H1 (cell line): ENCODE measurements at regions not wholly inside any gene's neighbourhood (a gene's known extent, or its start where the extent isn't known, plus 50 kb on each side); places are given as distances from the start of the nearest gene placed in this dataset.

ENCODE experiments used
- CTCF ChIA-PET: fragments of 300-600 bp; sonication (Branson Sonifier 250); formaldehyde crosslinking; loops from one replicate; lab custom pipeline; 2021; ENCODE audit not compliant: partially characterized antibody; lab: Charles Lee
- POLR2A ChIA-PET: fragments of 300-600 bp; sonication (Branson Sonifier 250); formaldehyde crosslinking; loops from one replicate; lab custom pipeline; 2021; ENCODE audit warnings: inconsistent platforms; ENCODE audit not compliant: partially characterized antibody; lab: Charles Lee
- DNase-seq, 2 experiments: peaks; one replicate each; pipeline versions ENCODE4 v3.0.0 to v3.0.0-alpha.2; 2010 to 2022; ENCODE audit warnings: low spot score in 2 of 2, low read depth in 1 of 2, mixed read lengths in 1 of 2
- FAIRE-seq: peaks from 2 replicates; lab custom pipeline; 2011; peaks lifted over from hg19 to GRCh38; lab: Jason Lieb, UNC
- H2AFZ ChIP-seq: 2 replicates; pipeline ENCODE4 v1.8.1; 2012; ENCODE audit warnings: low read length, inconsistent platforms
- H2AK5ac ChIP-seq: 2 replicates; pipeline ENCODE4 v1.6.1; 2013; ENCODE audit warnings: low read depth, low read length
- H2BK120ac ChIP-seq: replicated peaks from 2 replicates; pipeline ENCODE3; 2013; ENCODE audit warnings: low read depth, low read length, inconsistent platforms
- H2BK12ac ChIP-seq: 2 replicates; pipeline ENCODE4 v1.6.1; 2013; ENCODE audit warnings: low read depth, low read length
- H2BK15ac ChIP-seq: 2 replicates; pipeline ENCODE4 v1.6.1; 2013; ENCODE audit warnings: low read length
- H2BK20ac ChIP-seq: 2 replicates; pipeline ENCODE4 v1.6.1; 2013; ENCODE audit warnings: low read length
- H2BK5ac ChIP-seq: 2 replicates; pipeline ENCODE4 v1.6.1; 2013; ENCODE audit warnings: low read depth, low read length
- H3K14ac ChIP-seq: 2 replicates; pipeline ENCODE4 v1.6.1; 2013; ENCODE audit warnings: inconsistent platforms; ENCODE audit not compliant: insufficient read length
- H3K18ac ChIP-seq: 2 replicates; pipeline ENCODE4 v1.6.1; 2013; ENCODE audit warnings: low read length; ENCODE audit errors: extremely low read depth
- H3K23ac ChIP-seq: 2 replicates; pipeline ENCODE4 v1.6.1; 2013; ENCODE audit warnings: inconsistent platforms; ENCODE audit not compliant: insufficient read length
- H3K23me2 ChIP-seq: 2 replicates; pipeline ENCODE4 v1.6.1; 2013; ENCODE audit warnings: low read depth, low read length
- H3K27ac ChIP-seq: 2 replicates; pipeline ENCODE4 v1.6.1; 2011; ENCODE audit warnings: low read depth, low read length, inconsistent platforms
- H3K27me3 ChIP-seq, 4 experiments: replicated peaks in 1 of 4; 1 replicate in 1 of 4; 2 replicates in 3 of 4; pipeline versions ENCODE4 v1.6.1 to v1.8.1; 2011 to 2013; ENCODE audit warnings: low read length in 3 of 4, mild to moderate bottlenecking in 3 of 4, inconsistent platforms in 2 of 4, mixed read lengths in 2 of 4, moderate library complexity in 1 of 4; ENCODE audit not compliant: control insufficient read depth in 3 of 4, insufficient read depth in 3 of 4; ENCODE audit errors: extremely low read depth in 1 of 4
- H3K36me3 ChIP-seq, 4 experiments: 2 replicates each; pipeline versions ENCODE4 v1.6.1 to v1.8.1; 2011 to 2013; ENCODE audit warnings: mild to moderate bottlenecking in 4 of 4, low read length in 3 of 4, moderate library complexity in 2 of 4, control low read depth in 1 of 4, inconsistent platforms in 1 of 4; ENCODE audit not compliant: insufficient read depth in 4 of 4, control insufficient read depth in 2 of 4
- H3K4ac ChIP-seq: replicated peaks from 2 replicates; pipeline ENCODE3; 2013; ENCODE audit warnings: low read length, low read depth, mixed read lengths, inconsistent platforms; ENCODE audit not compliant: insufficient read length
- H3K4me1 ChIP-seq, 4 experiments: replicated peaks in 1 of 4; 1 replicate in 1 of 4; 2 replicates in 3 of 4; pipeline versions ENCODE4 v1.6.1 to v1.8.1; 2011 to 2013; ENCODE audit warnings: low read length in 3 of 4, inconsistent platforms in 2 of 4, mixed read lengths in 1 of 4; ENCODE audit not compliant: insufficient read depth in 4 of 4, control insufficient read depth in 3 of 4
- H3K4me2 ChIP-seq, 2 experiments: 2 replicates each; pipeline versions ENCODE4 v1.6.1 to v1.8.1; 2011 to 2013; ENCODE audit warnings: low read depth in 2 of 2, low read length in 2 of 2, control low read depth in 1 of 2, inconsistent platforms in 1 of 2, mild to moderate bottlenecking in 1 of 2; ENCODE audit not compliant: insufficient read depth in 1 of 2
- H3K4me3 ChIP-seq, 4 experiments: fragments of 200-600, 300-600 bp in 1 of 4; sonication (generic), shearing (Covaris generic), sonication (Bioruptor Twin) in 1 of 4; 2 replicates each; pipeline versions ENCODE4 v1.5.1 to v1.8.1; 2011 to 2016; ENCODE audit warnings: low read length in 4 of 4, low read depth in 3 of 4, control low read depth in 2 of 4, inconsistent platforms in 2 of 4, mild to moderate bottlenecking in 2 of 4, mixed read lengths in 1 of 4, moderate library complexity in 1 of 4; ENCODE audit not compliant: insufficient read depth in 2 of 4; ENCODE audit errors: extremely low read depth in 1 of 4
- H3K56ac ChIP-seq: replicated peaks from 2 replicates; pipeline ENCODE3; 2013; ENCODE audit warnings: low read depth, mild to moderate bottlenecking, mixed read lengths, low read length, inconsistent platforms; ENCODE audit not compliant: insufficient read length
- H3K79me1 ChIP-seq: 2 replicates; pipeline ENCODE4 v1.6.1; 2013; ENCODE audit warnings: low read depth, low read length, control low read depth
- H3K79me2 ChIP-seq, 2 experiments: 2 replicates each; pipeline versions ENCODE4 v1.6.1 to v1.8.1; 2012 to 2013; ENCODE audit warnings: low read length in 2 of 2, mild to moderate bottlenecking in 2 of 2, inconsistent platforms in 1 of 2; ENCODE audit not compliant: insufficient read depth in 2 of 2, control insufficient read depth in 1 of 2
- H3K9ac ChIP-seq, 4 experiments: replicated peaks in 1 of 4; 1 replicate in 1 of 4; 2 replicates in 3 of 4; pipeline versions ENCODE4 v1.6.1 to v1.8.1; 2011 to 2013; ENCODE audit warnings: low read depth in 3 of 4, low read length in 3 of 4, control low read depth in 2 of 4, mild to moderate bottlenecking in 2 of 4, moderate library complexity in 2 of 4, inconsistent platforms in 1 of 4; ENCODE audit errors: extremely low read depth in 1 of 4
- H3K9me3 ChIP-seq, 2 experiments: 2 replicates each; pipeline versions ENCODE4 v1.6.1 to v1.8.1; 2012 to 2013; ENCODE audit warnings: mild to moderate bottlenecking in 2 of 2, moderate library complexity in 2 of 2, control low read depth in 1 of 2, inconsistent platforms in 1 of 2, low read depth in 1 of 2, low read length in 1 of 2, mixed read lengths in 1 of 2; ENCODE audit not compliant: insufficient read depth in 2 of 2
- H4K20me1 ChIP-seq, 2 experiments: replicated peaks in 1 of 2; 2 replicates each; pipeline versions ENCODE3 to v1.8.1; 2011 to 2013; ENCODE audit warnings: inconsistent platforms in 2 of 2, low read length in 2 of 2, mild to moderate bottlenecking in 1 of 2; ENCODE audit not compliant: insufficient read depth in 2 of 2, control insufficient read depth in 1 of 2
- H4K5ac ChIP-seq: 2 replicates; pipeline ENCODE4 v1.6.1; 2013; ENCODE audit warnings: low read length, low read depth, mixed read lengths, inconsistent platforms; ENCODE audit not compliant: insufficient read length
- H4K8ac ChIP-seq: 2 replicates; pipeline ENCODE4 v1.8.0; 2013; ENCODE audit warnings: mild to moderate bottlenecking, moderate library complexity, low read length, inconsistent platforms; ENCODE audit not compliant: insufficient read depth; ENCODE audit errors: extremely low read depth
- H4K91ac ChIP-seq: replicated peaks from 2 replicates; pipeline ENCODE3; 2013; ENCODE audit warnings: low read length, mixed read lengths, inconsistent platforms; ENCODE audit not compliant: insufficient read length
- ASH2L ChIP-seq: fragments of 200-600, 300-600 bp; sonication (generic); IDR thresholded peaks from one replicate; pipeline ENCODE4 v1.7.1; 2017; ENCODE audit warnings: low read length
- BACH1 ChIP-seq: IDR thresholded peaks from 2 replicates; pipeline ENCODE4 v1.6.1; 2012; ENCODE audit warnings: low read length, improper control_type of control experiment
- POU5F1 ChIP-seq: IDR thresholded peaks from 2 replicates; pipeline ENCODE4 v1.6.1; 2011; ENCODE audit warnings: low read depth, mild to moderate bottlenecking, low read length, moderate library complexity
- RBBP5 ChIP-seq: IDR thresholded peaks from 2 replicates; pipeline ENCODE4 v1.7.1; 2012; ENCODE audit warnings: low read depth, mild to moderate bottlenecking, inconsistent platforms, low read length, moderate library complexity, borderline replicate concordance
- SIN3A ChIP-seq, 2 experiments: IDR thresholded peaks in 1 of 2; conservative IDR thresholded peaks in 1 of 2; 2 replicates each; pipeline ENCODE4 v1.6.1; 2011 to 2012; ENCODE audit warnings: low read length in 2 of 2, improper control_type of control experiment in 1 of 2, low read depth in 1 of 2, mild to moderate bottlenecking in 1 of 2
- SP1 ChIP-seq: IDR thresholded peaks from 2 replicates; pipeline ENCODE4 v1.6.1; 2011; ENCODE audit warnings: low read depth, low read length
- TCF12 ChIP-seq: IDR thresholded peaks from 2 replicates; pipeline ENCODE4 v1.6.1; 2011; ENCODE audit warnings: low read depth, mild to moderate bottlenecking, low read length
- WGBS, 2 experiments: shearing (Covaris generic) in 1 of 2; methylation state at CpG; one replicate each; pipeline versions ENCODE4 v1.1.6 to v1.1.7; 2013 to 2015; ENCODE audit warnings: low lambda C conversion rate in 2 of 2, mixed read lengths in 2 of 2, inconsistent platforms in 1 of 2, low coverage in 1 of 2, missing lambda C conversion rate in 1 of 2; ENCODE audit not compliant: insufficient replicate concordance in 2 of 2, insufficient coverage in 1 of 2, insufficient read length in 1 of 2; ENCODE audit errors: extremely low coverage in 1 of 2, missing lambda C conversion rate in 1 of 2; 5-methylcytosine and 5-hydroxymethylcytosine counted together
- TF ChIP-seq, protein P1 (sequence below): IDR thresholded peaks from 2 replicates; pipeline ENCODE4 v1.6.1; 2012; ENCODE audit warnings: low read length, inconsistent platforms

DNA sequence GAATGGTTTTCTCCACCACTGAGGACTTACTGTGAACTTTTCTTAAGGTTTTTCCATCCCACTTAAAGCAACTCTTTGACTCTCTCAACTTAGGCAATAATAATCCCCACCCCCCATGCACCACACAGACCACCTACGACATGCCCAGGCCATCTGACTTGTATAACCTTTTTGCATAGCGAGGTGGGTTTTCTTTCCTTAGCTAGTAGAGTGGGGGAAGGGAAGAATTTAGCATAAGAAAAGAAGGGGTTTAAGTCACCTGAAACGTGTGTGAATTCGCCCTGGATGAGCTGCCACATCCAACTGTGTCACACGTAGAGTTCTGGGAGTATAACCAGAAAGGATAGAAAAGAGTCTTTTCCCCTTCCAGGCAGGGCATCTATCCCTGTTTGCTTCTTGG, 262.7 kb downstream of the YTHDC2 start:
- Histone ChIP-seq H3K4me1 (peaks cover 2 to 13% (median 4%) of the 10 kb centered on the region in 4 experiments; a peak in 4 of 7 replicates), H3K79me1 (no peaks in the 10 kb centered on the region), H2BK5ac (peak overlapping the region; percentile 78; the same call in 1 of the 2 replicates), H3K4me2 (peak overlapping the region; percentile 15 to 54; a peak in 3 of 4 replicates), H3K4me3 (peak overlapping the region in 1 of 4 experiments; percentile 26; a peak in 1 of 8 replicates), H3K4ac (no peak overlapping the region), H4K8ac (no peak overlapping the region), H4K20me1 (no peaks in the 10 kb centered on the region), H3K14ac (no peak overlapping the region), H3K36me3 (no peaks in the 10 kb centered on the region), H3K18ac (peak overlapping the region; percentile 56), H2AFZ (no peak overlapping the region), H2BK15ac (no peak overlapping the region), H2AK5ac (no peak overlapping the region), H3K9me3 (no peaks in the 10 kb centered on the region; a peak in 1 of 4 replicates), H3K56ac (no peak overlapping the region), H3K23me2 (no peaks in the 10 kb centered on the region), H3K79me2 (no peaks in the 10 kb centered on the region), H4K91ac (peak overlapping the region; percentile 17), H3K23ac (no peak overlapping the region), H2BK20ac (peak overlapping the region; percentile 21; the same call in 1 of the 2 replicates), H3K9ac (no peak overlapping the region), H3K27ac (peak overlapping the region; percentile 35; the same call in 1 of the 2 replicates), H4K5ac (no peak overlapping the region), H2BK12ac (no peak overlapping the region; the same call in 1 of the 2 replicates), H2BK120ac (no peak overlapping the region), H3K27me3 (no peaks in the 10 kb centered on the region)
- TF ChIP-seq ASH2L, result peak; percentile 64
- TF ChIP-seq SIN3A (conservative IDR thresholded peaks at IDR 0.05 in 1 of 2, IDR thresholded peaks at IDR 0.05 in 1 of 2; ENCODE audit: low read depth in 1 of 2, low read length in 2 of 2), result no peak
- TF ChIP-seq, protein P1, sequence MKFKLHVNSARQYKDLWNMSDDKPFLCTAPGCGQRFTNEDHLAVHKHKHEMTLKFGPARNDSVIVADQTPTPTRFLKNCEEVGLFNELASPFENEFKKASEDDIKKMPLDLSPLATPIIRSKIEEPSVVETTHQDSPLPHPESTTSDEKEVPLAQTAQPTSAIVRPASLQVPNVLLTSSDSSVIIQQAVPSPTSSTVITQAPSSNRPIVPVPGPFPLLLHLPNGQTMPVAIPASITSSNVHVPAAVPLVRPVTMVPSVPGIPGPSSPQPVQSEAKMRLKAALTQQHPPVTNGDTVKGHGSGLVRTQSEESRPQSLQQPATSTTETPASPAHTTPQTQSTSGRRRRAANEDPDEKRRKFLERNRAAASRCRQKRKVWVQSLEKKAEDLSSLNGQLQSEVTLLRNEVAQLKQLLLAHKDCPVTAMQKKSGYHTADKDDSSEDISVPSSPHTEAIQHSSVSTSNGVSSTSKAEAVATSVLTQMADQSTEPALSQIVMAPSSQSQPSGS, result 0 out of 2 replicates have a peak, but pooled peaks have one; percentile 84
- no peak for TF ChIP-seq TCF12
- no peak for TF ChIP-seq BACH1
- TF ChIP-seq POU5F1, result peak; percentile 59; the same call in 1 of the 2 replicates
- TF ChIP-seq SP1, result peak; percentile 76
- TF ChIP-seq RBBP5, result peak; percentile 74; the same call in 1 of the 2 replicates
- ChIA-PET CTCF (no interaction called here), POLR2A (no interaction called here)
- peak in 1 of 2 experiments; percentile 3 for DNase-seq
- peak; percentile 88 for FAIRE-seq
- 27% methylated on average over 5 of the region's 5 CpGs; no CpG with 5 or more reads in 1 of the 2 experiments for WGBS, 2 experiments
